A549 (cell line): ENCODE measurements at regions not wholly inside any gene's neighbourhood (a gene's known extent, or its start where the extent isn't known, plus 50 kb on each side); places are given as distances from the start of the nearest gene placed in this dataset.
"Not testable (repeated sequence)": the region's sequence is repeated elsewhere in the genome, so short reads cannot be mapped to it uniquely, and the experiment has no call there.

Source experiments
- ATAC-seq, 2 experiments: fragments of 200-7000 bp in 1 of 2; fragments of >200 bp in 1 of 2; cut with Nextera tagmentation in 1 of 2; cut with Tn5 transposase in 1 of 2; 3 replicates each; pipeline versions ENCODE4 v1.8.0 to v1.9.1; 2018 to 2020; ENCODE audit warnings: mild to moderate bottlenecking in 1 of 2, moderate library complexity in 1 of 2
- CTCF ChIA-PET: fragments of 300-600 bp; sonication (Branson Sonifier 250); formaldehyde crosslinking; extraction: SDS; loops from one replicate; lab custom pipeline; 2021; ENCODE audit warnings: antibody characterized with exemption, inconsistent platforms; lab: Yijun Ruan, JAX
- POLR2A ChIA-PET: fragments of 350-600 bp; formaldehyde crosslinking; extraction: SDS; loops from one replicate; lab custom pipeline; 2021; ENCODE audit warnings: antibody characterized with exemption, inconsistent platforms; lab: Yijun Ruan, JAX
- DNase-seq, 2 experiments: peaks; one replicate each; pipeline versions ENCODE4 v3.0.0 to v3.0.0-alpha.2; 2011 to 2016; ENCODE audit warnings: low read depth in 1 of 2, low spot score in 1 of 2
- FAIRE-seq: peaks from 2 replicates; lab custom pipeline; 2011; peaks lifted over from hg19 to GRCh38; lab: Jason Lieb, UNC
- H3K27ac ChIP-seq, 2 experiments: fragments of >200 bp; sonication (Bioruptor Twin); formaldehyde crosslinking; 3 replicates each; pipeline ENCODE4 v1.5.1; 2016 to 2017
- H3K4me1 ChIP-seq: fragments of >200 bp; sonication (Bioruptor Twin); formaldehyde crosslinking; 3 replicates; pipeline ENCODE4 v1.6.1; 2016
- H3K4me2 ChIP-seq: fragments of >200 bp; sonication (Bioruptor Twin); formaldehyde crosslinking; 3 replicates; pipeline ENCODE4 v1.6.1; 2016
- H3K4me3 ChIP-seq: fragments of >200 bp; sonication (Bioruptor Twin); formaldehyde crosslinking; 3 replicates; pipeline ENCODE4 v1.5.1; 2016
- H3K9me3 ChIP-seq: fragments of >200 bp; sonication (Bioruptor Twin); formaldehyde crosslinking; 3 replicates; pipeline ENCODE4 v1.6.1; 2016
- ATOH8 ChIP-seq: fragments of 250-450 bp; sonication (Bioruptor Pico); IDR thresholded peaks from 2 replicates; pipeline ENCODE4 v1.5.0; 2020; ENCODE audit warnings: low read depth, mild to moderate bottlenecking, moderate library complexity
- BHLHE40 ChIP-seq: IDR thresholded peaks from 2 replicates; pipeline ENCODE4 v1.6.1; 2012; ENCODE audit warnings: low read depth, low read length, inconsistent platforms
- CHD4 ChIP-seq: fragments of 200-600 bp; sonication (generic); IDR thresholded peaks from 2 replicates; pipeline ENCODE4 v1.6.1; 2016; ENCODE audit warnings: antibody characterized with exemption, mild to moderate bottlenecking, borderline replicate concordance
- EHF ChIP-seq: fragments of 250-450 bp; sonication (Bioruptor Pico); IDR thresholded peaks from 2 replicates; pipeline ENCODE4 v1.5.0; 2020; ENCODE audit warnings: mild to moderate bottlenecking
- FOSL2 ChIP-seq, 2 experiments: fragments of 450-650 bp in 1 of 2; fragments of >200 bp in 1 of 2; sonication (Bioruptor Twin) in 1 of 2; formaldehyde crosslinking; IDR thresholded peaks; 2 replicates each; pipeline versions ENCODE4 v1.5.0 to v1.6.1; 2016 to 2020; ENCODE audit warnings: mild to moderate bottlenecking in 1 of 2, moderate library complexity in 1 of 2
- GATA3 ChIP-seq: IDR thresholded peaks from 2 replicates; pipeline ENCODE4 v1.6.1; 2012; ENCODE audit warnings: borderline replicate concordance
- HOXA7 ChIP-seq: fragments of 250-450 bp; sonication (Bioruptor Pico); IDR thresholded peaks from 2 replicates; pipeline ENCODE4 v1.5.0; 2020; ENCODE audit warnings: mild to moderate bottlenecking, moderate library complexity
- MAX ChIP-seq: IDR thresholded peaks from 2 replicates; pipeline ENCODE4 v1.6.1; 2012
- NFE2L2 ChIP-seq: fragments of 150-350 bp; conservative IDR thresholded peaks from 2 replicates; pipeline ENCODE4 v1.6.1; 2014; ENCODE audit warnings: low read length
- PHF8 ChIP-seq: fragments of 200-600 bp; sonication (generic); IDR thresholded peaks from 2 replicates; pipeline ENCODE4 v1.6.1; 2016; ENCODE audit warnings: low read depth, mild to moderate bottlenecking, antibody characterized with exemption, moderate library complexity, borderline replicate concordance
- POLR2A ChIP-seq: IDR thresholded peaks from 2 replicates; pipeline ENCODE4 v1.6.1; 2012; ENCODE audit warnings: mild to moderate bottlenecking, low read length
- REST ChIP-seq: fragments of 200-600 bp; sonication (generic); IDR thresholded peaks from 2 replicates; pipeline ENCODE4 v1.6.1; 2016; ENCODE audit warnings: antibody characterized with exemption, mild to moderate bottlenecking, moderate library complexity
- SMC3 ChIP-seq: fragments of >200 bp; sonication (Bioruptor Twin); formaldehyde crosslinking; IDR thresholded peaks from 3 replicates; pipeline ENCODE4 v1.6.1; 2018; ENCODE audit warnings: inconsistent platforms
- ZSCAN20 ChIP-seq: fragments of 250-450 bp; sonication (Bioruptor Pico); IDR thresholded peaks from 2 replicates; pipeline ENCODE4 v1.8.0; 2022; ENCODE audit warnings: mild to moderate bottlenecking, moderate library complexity
- WGBS: methylation state at CpG from one replicate; pipeline ENCODE4 v1.1.6; 2017; ENCODE audit errors: missing lambda C conversion rate; 5-methylcytosine and 5-hydroxymethylcytosine counted together

- no peak overlapping the region for H3K4me3 ChIP-seq
- no peaks in the 10 kb centered on the region for H3K4me1 ChIP-seq
- DNase-seq (no peak), FAIRE-seq (no peak), ATAC-seq (no peak)
- no peak overlapping the region for H3K4me2 ChIP-seq
- 64% methylated on average over 5 of the region's 5 CpGs for WGBS
- H3K9me3 ChIP-seq: no peaks in the 10 kb centered on the region
- CTCF ChIA-PET: no interaction called here
- no peak overlapping the region for H3K27ac ChIP-seq
- TF ChIP-seq CHD4 (no peak), ATOH8 (CRISPR knock-in tag) (no peak), BHLHE40 (no peak), GATA3 (no peak), MAX (no peak), ZSCAN20 (CRISPR knock-in tag) (no peak), FOSL2 (IDR thresholded peaks at IDR 0.05) (no peak), FOSL2 (CRISPR knock-in tag; IDR thresholded peaks at IDR 0.05) (no peak)
- POLR2A ChIA-PET: no interaction called here
These were observed 162.0 kb upstream of the SNX2 start for GRCh38 chr5:122612901-122613300.

GRCh38 chr5:122615146-122615545 lies 159.7 kb upstream of the SNX2 start:
- FAIRE-seq (no peak), ATAC-seq (no peak)

GRCh38 chr5:122615832-122616231 lies 159.0 kb upstream of the SNX2 start:
- Histone ChIP-seq H3K9me3 (no peaks in the 10 kb centered on the region), H3K27ac (no peak overlapping the region), H3K4me3 (no peak overlapping the region), H3K4me1 (no peaks in the 10 kb centered on the region), H3K4me2 (no peak overlapping the region)
- CTCF ChIA-PET: no interaction called here
- DNase-seq: no peak
- POLR2A ChIA-PET: no interaction called here
- FAIRE-seq: no peak
- no peak for ATAC-seq
- TF ChIP-seq NFE2L2 (no peak), EHF (CRISPR knock-in tag) (no peak), POLR2A (no peak), HOXA7 (CRISPR knock-in tag) (no peak), PHF8 (no peak), REST (no peak), SMC3 (no peak)
- TF ChIP-seq, all 56 proteins: peak for 0

More at GRCh38 chr5:122615146-122615545, 159.7 kb upstream of the SNX2 start:
- 0% methylated on average over 1 of the region's 1 CpG for WGBS
- no peaks in the 10 kb centered on the region for H3K9me3 ChIP-seq
- no peak for DNase-seq
- CTCF ChIA-PET: no interaction called here
- no peak overlapping the region for H3K4me3 ChIP-seq
- H3K4me1 ChIP-seq: no peaks in the 10 kb centered on the region
- POLR2A ChIA-PET: no interaction called here
- H3K4me2 ChIP-seq: no peak overlapping the region
- no peak for TF ChIP-seq REST
- no peak overlapping the region for H3K27ac ChIP-seq

GRCh38 chr5:122618046-122618445 lies 156.8 kb upstream of the SNX2 start:
- POLR2A ChIA-PET, ATAC-seq, H3K9me3 ChIP-seq, H3K4me3 ChIP-seq, H3K4me2 ChIP-seq, CTCF ChIA-PET, H3K4me1 ChIP-seq, FAIRE-seq, H3K27ac ChIP-seq, DNase-seq: not testable (repeated sequence)
- 65% methylated on average over 5 of the region's 5 CpGs for WGBS

- H3K9me3 ChIP-seq, POLR2A ChIA-PET, H3K4me3 ChIP-seq, FAIRE-seq, DNase-seq, CTCF ChIA-PET, H3K27ac ChIP-seq, ATAC-seq, H3K4me2 ChIP-seq, H3K4me1 ChIP-seq: not testable (repeated sequence)
- 56% methylated on average over 4 of the region's 4 CpGs for WGBS
These were observed 154.1 kb upstream of the SNX2 start for GRCh38 chr5:122620768-122621167.
